MM.1S (cell line): ENCODE measurements at regions not wholly inside any gene's neighbourhood (a gene's known extent, or its start where the extent isn't known, plus 50 kb on each side); places are given as distances from the start of the nearest gene placed in this dataset.

Source experiments
- DNase-seq: peaks from one replicate; pipeline ENCODE4 v3.0.0-alpha.2; 2015
- H2AFZ ChIP-seq: fragments of 300-600 bp; sonication (generic); 2 replicates; pipeline ENCODE4 v1.6.0; 2016; ENCODE audit warnings: antibody characterized with exemption, low read length
- H3F3A ChIP-seq: fragments of 300-600 bp; sonication (generic); 2 replicates; pipeline ENCODE4 v1.6.1; 2016; ENCODE audit warnings: mild to moderate bottlenecking, antibody characterized with exemption, low read length, moderate library complexity, mixed read lengths; ENCODE audit not compliant: insufficient read depth
- H3K27ac ChIP-seq: fragments of 300-600 bp; sonication (generic); 2 replicates; pipeline ENCODE4 v1.5.1; 2016; ENCODE audit warnings: mild to moderate bottlenecking, low read length
- H3K27me3 ChIP-seq: fragments of 300-600 bp; sonication (generic); replicated peaks from 2 replicates; pipeline ENCODE4 v1.6.0; 2016; ENCODE audit warnings: low read length; ENCODE audit not compliant: insufficient read depth
- H3K36me3 ChIP-seq: fragments of 300-600 bp; sonication (generic); replicated peaks from 2 replicates; pipeline ENCODE4 v1.6.1; 2016; ENCODE audit warnings: mild to moderate bottlenecking, low read length, mixed read lengths; ENCODE audit not compliant: insufficient read depth
- H3K4me1 ChIP-seq: fragments of 300-600 bp; sonication (generic); 2 replicates; pipeline ENCODE4 v1.6.1; 2016; ENCODE audit warnings: low read length, mixed read lengths
- H3K4me2 ChIP-seq: fragments of 300-600 bp; sonication (generic); 2 replicates; pipeline ENCODE4 v1.6.0; 2016; ENCODE audit warnings: low read depth, low read length
- H3K4me3 ChIP-seq: fragments of 300-600 bp; sonication (generic); 2 replicates; pipeline ENCODE4 v1.5.1; 2016; ENCODE audit warnings: low read length, mixed read lengths
- H3K79me2 ChIP-seq: fragments of 300-600 bp; sonication (generic); 2 replicates; pipeline ENCODE4 v1.6.1; 2016; ENCODE audit warnings: mixed run types, low read length, mixed read lengths
- H3K9ac ChIP-seq: fragments of 300-600 bp; sonication (generic); 2 replicates; pipeline ENCODE4 v1.6.1; 2016; ENCODE audit warnings: low read length, mixed read lengths
- H3K9me2 ChIP-seq: fragments of 300-600 bp; sonication (generic); replicated peaks from 2 replicates; pipeline ENCODE4 v1.6.1; 2016; ENCODE audit warnings: mild to moderate bottlenecking, low read length, mixed read lengths; ENCODE audit not compliant: insufficient read depth
- H3K9me3 ChIP-seq: fragments of 300-600 bp; sonication (generic); replicated peaks from 2 replicates; pipeline ENCODE4 v1.6.1; 2016; ENCODE audit warnings: mild to moderate bottlenecking, low read length, mixed read lengths; ENCODE audit not compliant: insufficient read depth
- H4K20me1 ChIP-seq: fragments of 300-600 bp; sonication (generic); 2 replicates; pipeline ENCODE4 v1.6.1; 2016; ENCODE audit warnings: mild to moderate bottlenecking, low read length, moderate library complexity, mixed read lengths; ENCODE audit not compliant: insufficient read depth
- EZH2 ChIP-seq: fragments of 300-600 bp; sonication (generic); optimal IDR thresholded peaks from 2 replicates; pipeline ENCODE3; 2017; ENCODE audit warnings: low read depth, mild to moderate bottlenecking, antibody characterized with exemption, low read length, mixed read lengths
- EZH2phosphoT487 ChIP-seq: fragments of 300-600 bp; sonication (generic); IDR thresholded peaks from 2 replicates; pipeline ENCODE4 v1.6.1; 2018; ENCODE audit warnings: antibody characterized with exemption, low read length
- TF ChIP-seq, protein P1 (sequence below): fragments of 300-600 bp; sonication (generic); IDR thresholded peaks from 2 replicates; pipeline ENCODE4 v1.5.1; 2016; ENCODE audit warnings: antibody characterized with exemption, low read length, mixed read lengths

DNA sequence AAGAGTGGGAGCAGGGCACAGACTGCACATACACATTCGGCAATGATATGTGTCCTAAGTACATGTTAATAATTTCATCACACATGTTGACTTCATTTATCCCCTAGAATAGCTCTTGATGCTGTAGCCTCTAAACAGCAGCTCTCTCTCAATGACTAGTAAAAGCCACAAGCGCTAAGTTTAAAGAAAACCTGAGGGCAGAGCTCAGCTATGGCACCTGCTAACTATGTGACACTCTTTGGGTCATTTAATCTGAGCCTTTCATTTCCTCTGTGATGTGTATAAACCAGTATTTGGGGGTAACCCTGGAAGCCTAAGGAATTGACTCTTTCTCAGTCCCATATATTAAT, 140.6 kb upstream of the MOCS2 start:
- Histone ChIP-seq H3K79me2 (no peaks in the 10 kb centered on the region), H3K4me2 (no peak overlapping the region), H3K36me3 (no peaks in the 10 kb centered on the region), H3K9me3 (no peaks in the 10 kb centered on the region), H4K20me1 (no peaks in the 10 kb centered on the region), H3K27ac (no peak overlapping the region), H3K27me3 (no peaks in the 10 kb centered on the region), H3K4me3 (no peak overlapping the region), H3K4me1 (peaks cover 41% of the 10 kb centered on the region), H3K9ac (no peak overlapping the region), H3F3A (peaks cover 35% of the 10 kb centered on the region), H3K9me2 (no peaks in the 10 kb centered on the region), H2AFZ (no peak overlapping the region)
- DNase-seq = no peak
- TF ChIP-seq, protein P1, sequence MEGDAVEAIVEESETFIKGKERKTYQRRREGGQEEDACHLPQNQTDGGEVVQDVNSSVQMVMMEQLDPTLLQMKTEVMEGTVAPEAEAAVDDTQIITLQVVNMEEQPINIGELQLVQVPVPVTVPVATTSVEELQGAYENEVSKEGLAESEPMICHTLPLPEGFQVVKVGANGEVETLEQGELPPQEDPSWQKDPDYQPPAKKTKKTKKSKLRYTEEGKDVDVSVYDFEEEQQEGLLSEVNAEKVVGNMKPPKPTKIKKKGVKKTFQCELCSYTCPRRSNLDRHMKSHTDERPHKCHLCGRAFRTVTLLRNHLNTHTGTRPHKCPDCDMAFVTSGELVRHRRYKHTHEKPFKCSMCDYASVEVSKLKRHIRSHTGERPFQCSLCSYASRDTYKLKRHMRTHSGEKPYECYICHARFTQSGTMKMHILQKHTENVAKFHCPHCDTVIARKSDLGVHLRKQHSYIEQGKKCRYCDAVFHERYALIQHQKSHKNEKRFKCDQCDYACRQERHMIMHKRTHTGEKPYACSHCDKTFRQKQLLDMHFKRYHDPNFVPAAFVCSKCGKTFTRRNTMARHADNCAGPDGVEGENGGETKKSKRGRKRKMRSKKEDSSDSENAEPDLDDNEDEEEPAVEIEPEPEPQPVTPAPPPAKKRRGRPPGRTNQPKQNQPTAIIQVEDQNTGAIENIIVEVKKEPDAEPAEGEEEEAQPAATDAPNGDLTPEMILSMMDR = no peak
- TF ChIP-seq EZH2phosphoT487 (no peak), EZH2 (no peak)

DNA sequence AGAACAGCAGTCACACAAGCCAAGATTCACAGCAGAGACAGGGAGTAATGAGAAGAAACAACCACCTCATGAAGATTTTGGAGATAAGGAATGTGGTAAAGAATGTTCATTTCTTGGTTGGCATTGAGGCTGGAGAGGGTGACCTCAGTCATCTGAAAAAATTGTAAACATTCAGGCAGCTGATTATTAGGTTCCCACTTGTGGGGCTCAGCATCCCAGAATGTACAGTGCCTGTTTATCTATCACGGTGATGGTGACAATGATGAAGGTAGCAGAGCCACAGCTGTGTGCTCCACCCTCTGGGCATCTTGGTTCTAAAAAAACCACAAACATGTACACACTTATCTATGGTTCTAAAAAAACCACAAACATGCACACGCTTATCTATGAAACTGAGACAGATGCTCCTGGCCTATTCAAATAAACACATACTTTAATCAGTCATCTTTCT, 143.9 kb upstream of the MOCS2 start:
- H2AFZ ChIP-seq = 0 out of 2 replicates have a peak overlapping the region, but pooled peaks have one; percentile 29
- no peaks in the 10 kb centered on the region for H3K27me3 ChIP-seq
- H3K4me3 ChIP-seq = no peak overlapping the region
- no peak overlapping the region for H3K9ac ChIP-seq
- peaks cover 14% of the 10 kb centered on the region; the same call in 1 of the 2 replicates for H3F3A ChIP-seq
- peak overlapping the region; percentile 75 for H3K27ac ChIP-seq
- peak; percentile 94 for DNase-seq
- no peaks in the 10 kb centered on the region for H3K79me2 ChIP-seq
- peaks cover 24% of the 10 kb centered on the region for H3K4me1 ChIP-seq
- TF ChIP-seq EZH2phosphoT487 (no peak), EZH2 (no peak)
- TF ChIP-seq, protein P1 = no peak
- H3K9me2 ChIP-seq = no peaks in the 10 kb centered on the region
- no peaks in the 10 kb centered on the region for H4K20me1 ChIP-seq
- no peaks in the 10 kb centered on the region for H3K36me3 ChIP-seq
- H3K4me2 ChIP-seq = peak overlapping the region; percentile 33; the same call in 1 of the 2 replicates
- H3K9me3 ChIP-seq = no peaks in the 10 kb centered on the region

- no peak for DNase-seq
- no peak overlapping the region for H3K27ac ChIP-seq
- H3K9ac ChIP-seq = no peak overlapping the region
- H3K79me2 ChIP-seq = no peaks in the 10 kb centered on the region
- no peak overlapping the region for H3K4me3 ChIP-seq
- H3K9me3 ChIP-seq = no peaks in the 10 kb centered on the region
- peaks cover 14% of the 10 kb centered on the region; the same call in 1 of the 2 replicates for H3F3A ChIP-seq
- H2AFZ ChIP-seq = no peak overlapping the region
- TF ChIP-seq EZH2 (no peak), EZH2phosphoT487 (no peak)
- TF ChIP-seq, protein P1 = no peak
- H4K20me1 ChIP-seq = no peaks in the 10 kb centered on the region
- H3K36me3 ChIP-seq = no peaks in the 10 kb centered on the region
- H3K27me3 ChIP-seq = no peaks in the 10 kb centered on the region
- H3K9me2 ChIP-seq = no peaks in the 10 kb centered on the region
- H3K4me1 ChIP-seq = peaks cover 24% of the 10 kb centered on the region
- no peak overlapping the region for H3K4me2 ChIP-seq
Observed at GRCh38 chr5:53256746-53257145, 147.2 kb upstream of the MOCS2 start.
